HG02884 (cell line): ENCODE measurements at regions not wholly inside any gene's neighbourhood (a gene's known extent, or its start where the extent isn't known, plus 50 kb on each side); places are given as distances from the start of the nearest gene placed in this dataset.

Experiments
- ATAC-seq: cut with Tn5 transposase; IDR thresholded peaks from one replicate; pipeline ENCODE4 v1.9.1; 2021; ENCODE audit warnings: mild to moderate bottlenecking, moderate library complexity; ENCODE audit not compliant: unreplicated experiment

GRCh38 chr2:120619579-120619978, 116.1 kb upstream of the GLI2 start:
- no peak for ATAC-seq

GRCh38 chr2:120620025-120620793, 115.5 kb upstream of the GLI2 start:
- ATAC-seq: no peak

- ATAC-seq: no peak
Observed at GRCh38 chr2:120622159-120622869, 113.4 kb upstream of the GLI2 start.

- ATAC-seq: no peak
Observed at GRCh38 chr2:120622886-120623753, 112.5 kb upstream of the GLI2 start.

GRCh38 chr2:120624061-120624737, 111.5 kb upstream of the GLI2 start:
- ATAC-seq: no peak

- ATAC-seq: no peak
Observed at GRCh38 chr2:120624738-120625446, 110.8 kb upstream of the GLI2 start.

GRCh38 chr2:120625865-120626560, 109.7 kb upstream of the GLI2 start:
- ATAC-seq: no peak

GRCh38 chr2:120626566-120626965, 109.1 kb upstream of the GLI2 start:
- no peak for ATAC-seq

- ATAC-seq: no peak
Observed at GRCh38 chr2:120628248-120628647, 107.4 kb upstream of the GLI2 start.

GRCh38 chr2:120629241-120629895, 106.3 kb upstream of the GLI2 start:
- ATAC-seq: no peak

GRCh38 chr2:120630031-120630701, 105.5 kb upstream of the GLI2 start:
- ATAC-seq: no peak

GRCh38 chr2:120631236-120631635, 104.4 kb upstream of the GLI2 start:
- no peak for ATAC-seq

- ATAC-seq: no peak
Observed at GRCh38 chr2:120631724-120632123, 103.9 kb upstream of the GLI2 start.

- ATAC-seq: no peak
Observed at GRCh38 chr2:120632796-120633646, 102.6 kb upstream of the GLI2 start.

- ATAC-seq: no peak
Observed at GRCh38 chr2:120634533-120634932, 101.1 kb upstream of the GLI2 start.

- ATAC-seq: no peak
Observed at GRCh38 chr2:120635146-120635545, 100.5 kb upstream of the GLI2 start.

- no peak for ATAC-seq
Observed at GRCh38 chr2:120637847-120638246, 97.8 kb upstream of the GLI2 start.

GRCh38 chr2:120638450-120638849, 97.2 kb upstream of the GLI2 start:
- no peak for ATAC-seq
